KMS-11 (cell line): ENCODE measurements at regions not wholly inside any gene's neighbourhood (a gene's known extent, or its start where the extent isn't known, plus 50 kb on each side); places are given as distances from the start of the nearest gene placed in this dataset.

Experiments used
- H2AFZ ChIP-seq: fragments of 200-600 bp; sonication (generic); 2 replicates; pipeline ENCODE4 v1.6.1; 2016; ENCODE audit warnings: antibody characterized with exemption, mixed run types, low read depth
- H3K27ac ChIP-seq: fragments of 200-600 bp; sonication (generic); 2 replicates; pipeline ENCODE4 v1.6.1; 2016; ENCODE audit warnings: mild to moderate bottlenecking, mixed run types
- H3K27me3 ChIP-seq: fragments of 200-600 bp; sonication (generic); 2 replicates; pipeline ENCODE4 v1.6.1; 2017; ENCODE audit warnings: mild to moderate bottlenecking, low read depth, mixed run types, moderate library complexity; ENCODE audit not compliant: insufficient read depth
- H3K36me3 ChIP-seq: fragments of 200-600 bp; sonication (generic); 2 replicates; pipeline ENCODE4 v1.6.1; 2017; ENCODE audit warnings: mild to moderate bottlenecking, mixed run types; ENCODE audit not compliant: insufficient read depth
- H3K4me1 ChIP-seq: fragments of 200-600 bp; sonication (generic); 2 replicates; pipeline ENCODE4 v1.6.1; 2016; ENCODE audit warnings: mild to moderate bottlenecking, low read depth, mixed run types; ENCODE audit not compliant: poor library complexity, severe bottlenecking
- H3K4me2 ChIP-seq: fragments of 200-600 bp; sonication (generic); 2 replicates; pipeline ENCODE4 v1.7.0; 2016; ENCODE audit warnings: mild to moderate bottlenecking, mixed run types
- H3K4me3 ChIP-seq: fragments of 200-600 bp; sonication (generic); IDR thresholded peaks from 2 replicates; pipeline ENCODE4 v1.6.1; 2017; ENCODE audit warnings: low read depth, low read length, mixed read lengths; ENCODE audit not compliant: insufficient read depth
- H3K79me2 ChIP-seq: fragments of 200-600 bp; sonication (generic); 2 replicates; pipeline ENCODE4 v1.6.1; 2016; ENCODE audit warnings: low read depth, mixed run types; ENCODE audit not compliant: insufficient read depth
- H3K9ac ChIP-seq: fragments of 200-600 bp; sonication (generic); 2 replicates; pipeline ENCODE4 v1.6.1; 2016; ENCODE audit warnings: mild to moderate bottlenecking, mixed run types
- H4K20me1 ChIP-seq: fragments of 200-600 bp; sonication (generic); 2 replicates; pipeline ENCODE4 v1.6.1; 2016; ENCODE audit warnings: mild to moderate bottlenecking, mixed run types; ENCODE audit not compliant: insufficient read depth
- TF ChIP-seq, protein P1 (sequence below): fragments of 200-600 bp; sonication (generic); conservative IDR thresholded peaks from 2 replicates; pipeline ENCODE4 v1.6.1; 2017; ENCODE audit warnings: low read depth, mild to moderate bottlenecking, antibody characterized with exemption, low read length, moderate library complexity, mixed read lengths

DNA sequence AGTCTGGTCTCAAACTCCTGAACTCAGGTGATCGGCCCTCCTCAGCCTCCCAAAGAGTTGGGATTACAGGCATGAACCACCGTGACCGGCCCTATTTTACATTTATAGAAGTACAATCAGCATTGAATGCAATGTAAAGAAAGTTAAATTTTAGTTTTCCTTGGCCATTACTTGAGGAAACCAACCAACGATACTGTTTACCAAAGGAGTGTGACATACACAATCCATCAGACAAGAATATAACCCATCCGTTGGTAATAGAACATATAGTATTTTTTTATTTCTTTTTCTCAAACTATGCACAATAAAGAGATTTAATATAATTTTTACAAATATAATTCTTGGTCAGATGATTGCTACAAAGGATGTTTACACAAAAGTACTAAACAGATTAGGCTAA is 63.1 kb upstream of the MOCS2 start:
- no peaks in the 10 kb centered on the region for H3K79me2 ChIP-seq
- no peak overlapping the region for H3K9ac ChIP-seq
- H3K4me3 ChIP-seq = no peak overlapping the region
- H2AFZ ChIP-seq = no peak overlapping the region
- H3K36me3 ChIP-seq = no peaks in the 10 kb centered on the region
- H3K27ac ChIP-seq = no peak overlapping the region
- H3K27me3 ChIP-seq = no peaks in the 10 kb centered on the region
- H4K20me1 ChIP-seq = no peaks in the 10 kb centered on the region
- H3K4me2 ChIP-seq = no peak overlapping the region
- H3K4me1 ChIP-seq = peaks cover 10% of the 10 kb centered on the region
- TF ChIP-seq, protein P1, sequence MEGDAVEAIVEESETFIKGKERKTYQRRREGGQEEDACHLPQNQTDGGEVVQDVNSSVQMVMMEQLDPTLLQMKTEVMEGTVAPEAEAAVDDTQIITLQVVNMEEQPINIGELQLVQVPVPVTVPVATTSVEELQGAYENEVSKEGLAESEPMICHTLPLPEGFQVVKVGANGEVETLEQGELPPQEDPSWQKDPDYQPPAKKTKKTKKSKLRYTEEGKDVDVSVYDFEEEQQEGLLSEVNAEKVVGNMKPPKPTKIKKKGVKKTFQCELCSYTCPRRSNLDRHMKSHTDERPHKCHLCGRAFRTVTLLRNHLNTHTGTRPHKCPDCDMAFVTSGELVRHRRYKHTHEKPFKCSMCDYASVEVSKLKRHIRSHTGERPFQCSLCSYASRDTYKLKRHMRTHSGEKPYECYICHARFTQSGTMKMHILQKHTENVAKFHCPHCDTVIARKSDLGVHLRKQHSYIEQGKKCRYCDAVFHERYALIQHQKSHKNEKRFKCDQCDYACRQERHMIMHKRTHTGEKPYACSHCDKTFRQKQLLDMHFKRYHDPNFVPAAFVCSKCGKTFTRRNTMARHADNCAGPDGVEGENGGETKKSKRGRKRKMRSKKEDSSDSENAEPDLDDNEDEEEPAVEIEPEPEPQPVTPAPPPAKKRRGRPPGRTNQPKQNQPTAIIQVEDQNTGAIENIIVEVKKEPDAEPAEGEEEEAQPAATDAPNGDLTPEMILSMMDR = no peak

DNA sequence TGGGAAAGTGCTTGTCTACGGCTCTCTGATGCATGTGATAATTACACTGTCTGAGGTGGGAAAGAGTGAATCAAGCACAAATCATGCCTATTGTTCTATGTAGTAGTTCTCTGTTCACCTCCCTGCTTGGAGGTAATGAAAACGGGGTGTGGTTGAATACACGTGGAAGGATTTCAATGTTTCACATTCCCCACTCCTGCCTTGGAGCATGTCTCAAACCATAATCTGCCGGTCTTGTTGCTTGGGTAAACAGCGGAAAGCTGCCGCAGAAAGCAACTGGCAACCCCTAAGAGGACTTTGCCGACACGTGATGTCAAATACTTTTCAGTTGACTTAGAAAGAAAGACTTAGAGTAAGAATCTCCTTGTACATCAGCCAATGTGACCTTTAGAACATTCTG is 63.5 kb upstream of the MOCS2 start:
- Histone ChIP-seq H3K4me3 (no peak overlapping the region), H3K4me1 (peaks cover 6% of the 10 kb centered on the region), H3K36me3 (no peaks in the 10 kb centered on the region), H3K27ac (no peak overlapping the region), H3K4me2 (no peak overlapping the region), H2AFZ (no peak overlapping the region), H3K9ac (no peak overlapping the region), H3K27me3 (no peaks in the 10 kb centered on the region), H3K79me2 (no peaks in the 10 kb centered on the region), H4K20me1 (no peaks in the 10 kb centered on the region)
- TF ChIP-seq, protein P1 = no peak

DNA sequence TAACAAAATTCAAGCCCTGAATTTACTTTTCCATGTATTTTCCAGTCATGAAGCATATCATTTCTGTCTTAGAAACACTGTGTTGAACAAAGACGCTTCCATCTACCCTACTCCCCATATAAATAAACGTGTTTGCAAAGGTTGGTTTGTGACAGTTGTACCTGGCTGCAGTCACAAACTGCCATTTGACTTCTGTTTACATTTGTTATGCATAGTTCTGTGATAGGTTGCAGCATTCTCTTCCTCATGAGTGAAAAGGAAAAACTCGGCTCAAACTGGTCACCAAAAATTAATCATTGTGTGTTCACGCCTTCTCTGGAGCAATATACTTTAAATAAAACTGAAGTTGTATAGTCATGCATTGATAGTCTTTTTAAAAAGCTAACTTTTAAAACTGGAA is 69.3 kb upstream of the MOCS2 start:
- Histone ChIP-seq H3K27ac (no peak overlapping the region), H3K4me2 (no peak overlapping the region), H3K36me3 (no peaks in the 10 kb centered on the region), H3K9ac (no peak overlapping the region), H3K79me2 (no peaks in the 10 kb centered on the region), H3K4me3 (no peak overlapping the region), H4K20me1 (no peaks in the 10 kb centered on the region), H3K27me3 (no peaks in the 10 kb centered on the region), H2AFZ (no peak overlapping the region), H3K4me1 (no peaks in the 10 kb centered on the region)
- TF ChIP-seq, protein P1 = no peak

DNA sequence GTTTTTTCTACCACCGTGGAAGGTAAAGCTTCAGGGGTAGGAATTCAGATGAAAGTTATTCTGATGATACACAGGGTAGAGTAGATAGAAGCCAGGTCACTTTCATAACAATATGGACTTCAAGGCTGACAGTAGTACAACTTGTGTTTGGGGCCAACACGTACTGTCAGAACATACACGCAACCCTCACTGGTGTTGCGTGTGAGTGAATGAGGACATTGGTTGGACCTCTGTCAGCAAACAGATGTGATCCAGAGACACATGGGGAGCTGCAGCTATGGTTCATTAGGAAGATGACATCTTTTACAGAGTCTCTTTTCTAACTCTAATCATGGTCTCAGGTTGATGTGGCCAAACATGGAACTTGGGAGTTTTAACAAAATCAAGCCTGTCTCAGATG is 70.1 kb upstream of the MOCS2 start:
- TF ChIP-seq, protein P1 = no peak
- H3K4me2 ChIP-seq = no peak overlapping the region

More for the DNA sequence above, 70.1 kb upstream of the MOCS2 start:
- H3K9ac ChIP-seq = no peak overlapping the region
- no peaks in the 10 kb centered on the region for H3K27me3 ChIP-seq
- no peak overlapping the region for H3K4me3 ChIP-seq
- H4K20me1 ChIP-seq = no peaks in the 10 kb centered on the region
- no peak overlapping the region for H2AFZ ChIP-seq
- no peaks in the 10 kb centered on the region for H3K36me3 ChIP-seq
- no peak overlapping the region for H3K27ac ChIP-seq
- no peaks in the 10 kb centered on the region for H3K79me2 ChIP-seq
- H3K4me1 ChIP-seq = no peaks in the 10 kb centered on the region
